ENCODE measurements at regions not wholly inside any gene's neighbourhood (a gene's known extent, or its start where the extent isn't known, plus 50 kb on each side); places are given as distances from the start of the nearest gene placed in this dataset.

DNA sequence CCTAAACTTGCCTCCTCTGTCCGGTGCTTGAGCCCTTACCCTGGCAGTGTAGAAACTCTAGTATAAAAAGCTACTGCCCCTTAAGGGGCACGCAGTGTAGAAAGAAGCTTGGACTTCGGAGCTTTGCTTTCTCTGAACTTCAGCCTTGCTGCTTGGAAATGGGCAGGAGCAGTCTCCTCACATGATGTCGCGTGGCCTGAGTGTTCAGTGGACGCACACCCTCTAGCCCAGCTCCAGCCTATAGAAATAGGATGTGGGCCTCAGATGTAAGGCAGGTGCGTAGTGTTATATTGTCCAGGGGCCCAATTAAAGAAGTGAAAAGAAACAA is 98.2 kb upstream of the PCBD1 start:
- Histone ChIP-seq H2BK5ac (ENCODE audit: low read depth, low read length, poor library complexity, severe bottlenecking) (no peak overlapping the region), H2AK9ac (replicated peaks; ENCODE audit: low read depth, low read length, poor library complexity) (no peak overlapping the region), H2BK15ac (ENCODE audit: low read depth, low read length) (no peak overlapping the region), H3K9me3 (ENCODE audit: control insufficient read depth, insufficient read depth, low read length) (no peaks in the 10 kb centered on the region; the same call in 1 of the 2 replicates), H2AFZ (replicated peaks; ENCODE audit: low read length, poor library complexity) (no peak overlapping the region), H2BK120ac (ENCODE audit: low read depth, low read length) (no peak overlapping the region), H3K36me3 (ENCODE audit: control insufficient read depth, insufficient read depth, low read length) (no peaks in the 10 kb centered on the region), H3K4ac (ENCODE audit: low read depth, low read length) (no peak overlapping the region), H3K18ac (ENCODE audit: low read depth, low read length) (no peak overlapping the region), H4K8ac (ENCODE audit: low read depth in 2 of 2, low read length in 2 of 2) (no peak overlapping the region), H3K79me1 (ENCODE audit: low read depth in 1 of 2, low read length in 2 of 2) (no peaks in the 10 kb centered on the region), H3K27me3 (ENCODE audit: control insufficient read depth, insufficient read depth, low read length) (peaks cover 34% of the 10 kb centered on the region), H2AK5ac (ENCODE audit: low read depth, low read length) (no peak overlapping the region), H2BK20ac (ENCODE audit: low read depth, low read length) (no peak overlapping the region), H3K4me3 (ENCODE audit: insufficient read depth, low read depth, low read length) (no peak overlapping the region), H3K56ac (ENCODE audit: extremely low read depth, insufficient read depth, low read length) (no peak overlapping the region), H4K5ac (ENCODE audit: low read depth, low read length) (no peak overlapping the region), H3K4me1 (ENCODE audit: control insufficient read depth, insufficient read depth, low read length) (no peaks in the 10 kb centered on the region), H3K9me1 (ENCODE audit: insufficient read depth, low read length) (no peaks in the 10 kb centered on the region), H3K9ac (ENCODE audit: low read depth, low read length) (no peak overlapping the region), H3K4me2 (ENCODE audit: low read depth, low read length) (no peak overlapping the region), H3K14ac (replicated peaks; ENCODE audit: low read depth, low read length) (no peak overlapping the region), H4K20me1 (ENCODE audit: insufficient read depth, low read length) (no peaks in the 10 kb centered on the region), H3K23ac (ENCODE audit: low read depth, low read length) (no peak overlapping the region), H4K91ac (ENCODE audit: insufficient read depth, low read depth, low read length) (no peak overlapping the region), H3K27ac (ENCODE audit: insufficient read depth, low read length) (no peak overlapping the region)
- no peak for DNase-seq
- BruUV-seq (replicated peaks): no TSS peak
- in situ Hi-C loops (cut with MboI; ENCODE audit: low sequenced_read_pairs) (no loop called here), intact Hi-C loops (cut with micrococcal nuclease) (no loop called here), dilution Hi-C loops (cut with HindIII; ENCODE audit: low sequenced_read_pairs, unreplicated experiment) (no loop called here)
- TF ChIP-seq RCOR1 (IDR thresholded peaks at IDR 0.05; ENCODE audit: insufficient replicate concordance, low read length) (no peak), FOS (IDR thresholded peaks at IDR 0.05; ENCODE audit: low read depth, low read length) (no peak), RAD21 (IDR thresholded peaks at IDR 0.05; ENCODE audit: low read length) (no peak), NFE2L2 (IDR thresholded peaks at IDR 0.05; ENCODE audit: low read depth, low read length) (no peak), POLR2A (IDR thresholded peaks at IDR 0.05; ENCODE audit: low read depth, low read length) (no peak), RFX5 (IDR thresholded peaks at IDR 0.05; ENCODE audit: low read depth, low read length) (no peak), CTCF (conservative IDR thresholded peaks at IDR 0.05; ENCODE audit: low read depth, low read length) (no peak), SMC3 (IDR thresholded peaks at IDR 0.05; ENCODE audit: low read depth, low read length) (no peak), MXI1 (IDR thresholded peaks at IDR 0.05; ENCODE audit: borderline replicate concordance, low read depth, low read length) (no peak), MAFK (IDR thresholded peaks at IDR 0.05; ENCODE audit: low read depth, low read length) (no peak), BHLHE40 (IDR thresholded peaks at IDR 0.05; ENCODE audit: low read depth, low read length) (no peak), USF2 (IDR thresholded peaks at IDR 0.05; ENCODE audit: low read depth, low read length) (no peak)
- TF ChIP-seq, protein P1, sequence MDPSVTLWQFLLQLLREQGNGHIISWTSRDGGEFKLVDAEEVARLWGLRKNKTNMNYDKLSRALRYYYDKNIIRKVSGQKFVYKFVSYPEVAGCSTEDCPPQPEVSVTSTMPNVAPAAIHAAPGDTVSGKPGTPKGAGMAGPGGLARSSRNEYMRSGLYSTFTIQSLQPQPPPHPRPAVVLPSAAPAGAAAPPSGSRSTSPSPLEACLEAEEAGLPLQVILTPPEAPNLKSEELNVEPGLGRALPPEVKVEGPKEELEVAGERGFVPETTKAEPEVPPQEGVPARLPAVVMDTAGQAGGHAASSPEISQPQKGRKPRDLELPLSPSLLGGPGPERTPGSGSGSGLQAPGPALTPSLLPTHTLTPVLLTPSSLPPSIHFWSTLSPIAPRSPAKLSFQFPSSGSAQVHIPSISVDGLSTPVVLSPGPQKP (IDR thresholded peaks at IDR 0.05; ENCODE audit: borderline replicate concordance, low read depth, low read length): no peak
- WGBS, 2 experiments (ENCODE audit: extremely low coverage in 2 of 2, insufficient read length in 1 of 2): no CpG with 5 or more reads among the region's 7 CpGs
- ATAC-seq (ENCODE audit: low read depth): no peak
- POLR2A ChIA-PET (ENCODE audit: unreplicated experiment): no interaction called here
- CTCF ChIA-PET: no interaction called here

All from IMR-90 (cell line).